CD14-positive monocyte (primary cell): ENCODE measurements at regions not wholly inside any gene's neighbourhood (a gene's known extent, or its start where the extent isn't known, plus 50 kb on each side); places are given as distances from the start of the nearest gene placed in this dataset.
A peak's percentile ranks its signal among the peaks of the same experiment; 100 is the strongest.

Experiments used
- DNase-seq, 3 donors: peaks; one replicate each; pipeline ENCODE4 v3.0.0-alpha.2; 2011 to 2022
- H2AFZ ChIP-seq: 2 replicates; pipeline ENCODE4 v1.6.0; 2012; ENCODE audit warnings: mild to moderate bottlenecking, low read depth, low read length, inconsistent platforms; ENCODE audit not compliant: insufficient read depth, poor library complexity, severe bottlenecking
- H3K27ac ChIP-seq, 2 donors: 1 replicate in 1 of 2; 2 replicates in 1 of 2; pipeline ENCODE4 v1.5.1; 2012 to 2013; ENCODE audit warnings: low read length in 2 of 2, control low read depth in 1 of 2, inconsistent platforms in 1 of 2, low read depth in 1 of 2, mild to moderate bottlenecking in 1 of 2
- H3K27me3 ChIP-seq, 2 donors: one replicate each; pipeline versions ENCODE4 v1.6.0 to v1.6.1; 2011 to 2013; ENCODE audit warnings: low read length in 2 of 2; ENCODE audit not compliant: control insufficient read depth in 2 of 2, insufficient read depth in 2 of 2
- H3K36me3 ChIP-seq, 2 donors: replicated peaks in 1 of 2; 1 replicate in 1 of 2; 2 replicates in 1 of 2; pipeline versions ENCODE4 v1.5.1 to v1.6.1; 2012 to 2013; ENCODE audit warnings: low read length in 2 of 2, control low read depth in 1 of 2, inconsistent platforms in 1 of 2, mild to moderate bottlenecking in 1 of 2; ENCODE audit not compliant: insufficient read depth in 2 of 2, control insufficient read depth in 1 of 2
- H3K4me1 ChIP-seq, 2 donors: 1 replicate in 1 of 2; 2 replicates in 1 of 2; pipeline versions ENCODE4 v1.5.1 to v1.6.1; 2012 to 2013; ENCODE audit warnings: low read length in 2 of 2, control low read depth in 1 of 2, inconsistent platforms in 1 of 2, mild to moderate bottlenecking in 1 of 2, moderate library complexity in 1 of 2; ENCODE audit not compliant: insufficient read depth in 2 of 2, control insufficient read depth in 1 of 2
- H3K4me2 ChIP-seq: replicated peaks from 2 replicates; pipeline ENCODE3; 2012; ENCODE audit warnings: low read length, moderate library complexity, mild to moderate bottlenecking; ENCODE audit not compliant: poor library complexity, severe bottlenecking; ENCODE audit errors: extremely low read depth
- H3K4me3 ChIP-seq, 3 experiments: fragments of 200-600 bp in 1 of 3; sonication (generic) in 1 of 3; replicated peaks in 1 of 3; 1 replicate in 2 of 3; 2 replicates in 1 of 3; pipeline ENCODE4 v1.5.1; 2011 to 2013; ENCODE audit warnings: low read length in 3 of 3, mild to moderate bottlenecking in 3 of 3, control low read depth in 2 of 3, low read depth in 2 of 3, inconsistent platforms in 1 of 3, moderate library complexity in 1 of 3
- H3K79me2 ChIP-seq: 2 replicates; pipeline ENCODE4 v1.6.0; 2012; ENCODE audit warnings: mild to moderate bottlenecking, control low read depth, inconsistent platforms, low read length, moderate library complexity; ENCODE audit not compliant: insufficient read depth
- H3K9ac ChIP-seq: 2 replicates; pipeline ENCODE4 v1.6.0; 2017; ENCODE audit warnings: low read length, mild to moderate bottlenecking; ENCODE audit not compliant: insufficient read depth, poor library complexity, severe bottlenecking
- H3K9me3 ChIP-seq, 2 donors: replicated peaks in 1 of 2; 1 replicate in 1 of 2; 2 replicates in 1 of 2; pipeline versions ENCODE4 v1.5.1 to v1.6.1; 2012 to 2013; ENCODE audit warnings: low read length in 2 of 2, control low read depth in 1 of 2; ENCODE audit not compliant: control insufficient read depth in 1 of 2, insufficient read depth in 1 of 2
- H4K20me1 ChIP-seq: 2 replicates; pipeline ENCODE4 v1.6.0; 2012; ENCODE audit warnings: mild to moderate bottlenecking, low read length, control low read depth, moderate library complexity; ENCODE audit not compliant: insufficient read depth
- H3K27ac Mint-ChIP-seq, 7 donors: one replicate each; pipeline ENCODE4 v1.8.0; 2020; ENCODE audit warnings: mild to moderate bottlenecking in 7 of 7, mixed read lengths in 7 of 7, moderate library complexity in 6 of 7, inconsistent platforms in 2 of 7
- H3K27me3 Mint-ChIP-seq, 3 donors: one replicate each; pipeline ENCODE4 v1.8.0; 2021 to 2022; ENCODE audit warnings: low read depth in 3 of 3, mild to moderate bottlenecking in 3 of 3, mixed read lengths in 3 of 3, moderate library complexity in 3 of 3, inconsistent platforms in 1 of 3
- H3K36me3 Mint-ChIP-seq, 2 donors: one replicate each; pipeline ENCODE4 v1.8.0; 2020; ENCODE audit warnings: mixed read lengths in 2 of 2, inconsistent platforms in 1 of 2, mild to moderate bottlenecking in 1 of 2
- H3K4me1 Mint-ChIP-seq: one replicate; pipeline ENCODE4 v1.8.0; 2020; ENCODE audit warnings: mild to moderate bottlenecking, mixed read lengths
- H3K4me3 Mint-ChIP-seq, 2 donors: one replicate each; pipeline ENCODE4 v1.8.0; 2020; ENCODE audit warnings: mild to moderate bottlenecking in 2 of 2, mixed read lengths in 2 of 2, moderate library complexity in 1 of 2
- H3K9me3 Mint-ChIP-seq, 7 donors: one replicate each; pipeline ENCODE4 v1.8.0; 2020 to 2022; ENCODE audit warnings: mixed read lengths in 7 of 7, mild to moderate bottlenecking in 6 of 7, moderate library complexity in 6 of 7, inconsistent platforms in 2 of 7
- WGBS: methylation state at CpG from one replicate; pipeline ENCODE4 v1.1.5; 2013; ENCODE audit warnings: missing lambda C conversion rate; ENCODE audit not compliant: insufficient coverage; 5-methylcytosine and 5-hydroxymethylcytosine counted together
- intact Hi-C, 2 donors: fragments of 100-400 bp; cut with micrococcal nuclease; formaldehyde crosslinking; loops; one replicate each; pipeline versions ENCODE4 v1.15.0 to v1.15.1; 2023
- TF ChIP-seq, protein P1 (sequence below): fragments of 200-600 bp; IDR thresholded peaks from one replicate; pipeline ENCODE4 v1.8.0; 2022; ENCODE audit warnings: antibody characterized with exemption, mild to moderate bottlenecking

DNA sequence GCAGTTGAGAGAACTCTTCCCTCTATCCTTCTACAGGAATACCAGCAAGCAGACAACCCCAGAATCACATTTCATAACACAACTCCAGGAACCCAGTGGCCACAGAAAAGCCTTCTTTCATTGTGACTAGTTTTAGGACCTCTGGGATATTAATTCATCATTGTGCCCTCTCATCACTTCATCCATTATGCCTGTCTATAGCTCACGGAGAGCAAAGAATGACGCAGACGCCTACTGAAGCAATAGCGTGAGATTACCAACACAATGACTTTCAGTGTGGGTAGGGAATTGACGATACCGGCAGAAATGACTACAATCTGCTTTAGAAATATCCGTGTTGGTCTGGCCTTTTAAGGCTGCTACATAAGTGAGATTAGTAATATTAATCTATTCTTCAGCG, 158.1 kb upstream of the FOXG1 start:
- Mint-ChIP-seq H3K4me1 (no peaks in the 10 kb centered on the region), H3K9me3 (no peaks in the 10 kb centered on the region), H3K27ac (no peak overlapping the region), H3K36me3 (no peaks in the 10 kb centered on the region), H3K27me3 (peaks cover 0 to 1% (median 0%) of the 10 kb centered on the region in 3 donors), H3K4me3 (no peak overlapping the region)
- Histone ChIP-seq H4K20me1 (no peaks in the 10 kb centered on the region), H3K4me1 (no peaks in the 10 kb centered on the region), H3K4me3 (no peak overlapping the region), H3K27me3 (no peaks in the 10 kb centered on the region), H3K27ac (no peak overlapping the region), H3K9ac (no peak overlapping the region), H3K4me2 (no peak overlapping the region), H3K9me3 (no peaks in the 10 kb centered on the region), H2AFZ (no peak overlapping the region), H3K79me2 (no peaks in the 10 kb centered on the region), H3K36me3 (no peaks in the 10 kb centered on the region)
- intact Hi-C loops = no loop called here
- TF ChIP-seq, protein P1, sequence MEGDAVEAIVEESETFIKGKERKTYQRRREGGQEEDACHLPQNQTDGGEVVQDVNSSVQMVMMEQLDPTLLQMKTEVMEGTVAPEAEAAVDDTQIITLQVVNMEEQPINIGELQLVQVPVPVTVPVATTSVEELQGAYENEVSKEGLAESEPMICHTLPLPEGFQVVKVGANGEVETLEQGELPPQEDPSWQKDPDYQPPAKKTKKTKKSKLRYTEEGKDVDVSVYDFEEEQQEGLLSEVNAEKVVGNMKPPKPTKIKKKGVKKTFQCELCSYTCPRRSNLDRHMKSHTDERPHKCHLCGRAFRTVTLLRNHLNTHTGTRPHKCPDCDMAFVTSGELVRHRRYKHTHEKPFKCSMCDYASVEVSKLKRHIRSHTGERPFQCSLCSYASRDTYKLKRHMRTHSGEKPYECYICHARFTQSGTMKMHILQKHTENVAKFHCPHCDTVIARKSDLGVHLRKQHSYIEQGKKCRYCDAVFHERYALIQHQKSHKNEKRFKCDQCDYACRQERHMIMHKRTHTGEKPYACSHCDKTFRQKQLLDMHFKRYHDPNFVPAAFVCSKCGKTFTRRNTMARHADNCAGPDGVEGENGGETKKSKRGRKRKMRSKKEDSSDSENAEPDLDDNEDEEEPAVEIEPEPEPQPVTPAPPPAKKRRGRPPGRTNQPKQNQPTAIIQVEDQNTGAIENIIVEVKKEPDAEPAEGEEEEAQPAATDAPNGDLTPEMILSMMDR = no peak
- DNase-seq = no peak
- 100% methylated on average over 1 of the region's 8 CpGs for WGBS

DNA sequence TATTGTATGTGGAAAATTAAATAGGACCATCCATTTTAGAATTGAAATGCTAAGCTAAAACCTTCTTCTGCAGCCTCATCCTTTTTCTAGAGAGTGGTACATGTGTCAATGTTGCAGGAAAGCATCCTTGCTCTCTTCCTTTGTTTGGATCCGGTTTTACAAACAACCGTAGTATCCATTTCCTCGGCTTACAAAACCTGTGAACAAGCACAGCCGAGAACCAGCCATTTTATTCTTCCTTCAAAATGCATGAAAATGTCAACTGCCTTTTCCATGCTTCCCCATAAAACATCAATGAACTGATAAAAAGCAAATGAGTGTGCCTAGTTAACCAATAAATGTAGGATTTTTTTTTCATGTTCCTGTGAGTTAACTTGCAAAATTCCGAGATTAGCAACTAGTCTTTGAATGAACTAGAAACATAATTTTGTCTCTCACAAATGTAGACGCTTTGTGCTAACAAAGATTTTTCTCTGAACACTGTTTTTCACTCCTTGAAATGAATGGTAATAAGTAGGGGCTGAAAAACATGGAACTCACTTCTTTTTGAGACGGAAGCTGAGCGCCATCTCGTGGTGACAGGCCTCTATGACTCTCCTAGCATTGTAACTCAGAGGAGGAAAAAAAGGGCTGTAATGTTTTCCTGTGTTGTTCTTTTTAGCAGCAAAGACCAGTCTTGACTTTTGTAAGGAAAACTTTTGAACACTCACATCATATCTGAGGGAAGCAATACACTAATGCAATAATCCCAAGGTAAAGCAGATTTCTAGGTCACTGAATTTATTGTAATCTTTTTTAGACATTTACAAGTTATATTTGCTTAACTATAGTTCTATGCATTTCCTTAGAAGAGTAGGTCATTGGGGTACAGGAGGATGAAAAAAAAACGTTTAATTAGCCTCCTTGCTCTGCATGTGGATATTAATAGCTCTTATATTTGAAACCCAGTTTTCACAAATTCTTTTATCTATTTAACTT, 157.4 kb upstream of the FOXG1 start:
- no peak overlapping the region for H2AFZ ChIP-seq
- Mint-ChIP-seq H3K27me3 (peaks cover 0 to 1% (median 0%) of the 10 kb centered on the region in 3 donors), H3K36me3 (no peaks in the 10 kb centered on the region), H3K9me3 (no peaks in the 10 kb centered on the region), H3K4me3 (no peak overlapping the region), H3K4me1 (no peaks in the 10 kb centered on the region), H3K27ac (no peak overlapping the region)
- no peaks in the 10 kb centered on the region for H3K27me3 ChIP-seq
- TF ChIP-seq, protein P1 = peak; percentile 31
- no peak overlapping the region for H3K27ac ChIP-seq
- H3K79me2 ChIP-seq = no peaks in the 10 kb centered on the region
- intact Hi-C loops = no loop called here
- no peaks in the 10 kb centered on the region for H3K9me3 ChIP-seq
- no peak for DNase-seq
- no peak overlapping the region for H3K9ac ChIP-seq
- WGBS = 67% methylated on average over 4 of the region's 10 CpGs
- no peaks in the 10 kb centered on the region for H3K4me1 ChIP-seq
- H3K4me3 ChIP-seq = no peak overlapping the region
- no peaks in the 10 kb centered on the region for H3K36me3 ChIP-seq
- H4K20me1 ChIP-seq = no peaks in the 10 kb centered on the region
- no peak overlapping the region for H3K4me2 ChIP-seq
